ENCODE measurements at regions not wholly inside any gene's neighbourhood (a gene's known extent, or its start where the extent isn't known, plus 50 kb on each side); places are given as distances from the start of the nearest gene placed in this dataset.

DNA sequence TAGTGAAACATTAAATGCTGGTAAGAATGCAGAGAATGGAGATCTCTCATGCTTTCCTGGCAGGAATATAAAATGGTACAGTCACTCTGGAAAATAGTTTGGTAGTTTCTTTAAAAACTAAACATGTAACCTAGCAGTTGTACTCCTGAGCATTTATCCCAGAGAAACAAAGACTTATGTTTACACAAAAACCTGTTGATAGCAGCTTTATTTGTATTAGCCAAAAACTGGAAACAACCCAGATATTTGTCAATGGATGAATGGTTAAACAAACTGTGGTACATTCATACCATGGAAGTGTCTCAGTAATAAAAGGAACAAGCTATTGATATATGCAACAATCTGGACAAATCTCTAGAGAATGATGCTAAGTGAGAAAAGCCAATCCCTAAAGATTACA lies 81.7 kb upstream of the CTAGE1 start:
- no peak overlapping the region for H3K4me3 ChIP-seq
- H3K36me3 ChIP-seq = no peaks in the 10 kb centered on the region
- DNase-seq (ENCODE audit: low spot score) = no peak
- no peak overlapping the region for H3K27ac ChIP-seq
- H3K4me1 ChIP-seq (replicated peaks) = no peaks in the 10 kb centered on the region
- TF ChIP-seq POLR2A (IDR thresholded peaks at IDR 0.05) = no peak
- no peak for TF ChIP-seq CTCF (IDR thresholded peaks at IDR 0.05)
- no peak for TF ChIP-seq POLR2AphosphoS5 (IDR thresholded peaks at IDR 0.05)
- intact Hi-C loops (cut with DNase I) = no loop called here
- H3K9me3 ChIP-seq = no peaks in the 10 kb centered on the region
- H3K27me3 ChIP-seq (replicated peaks; ENCODE audit: insufficient read depth) = no peaks in the 10 kb centered on the region

DNA sequence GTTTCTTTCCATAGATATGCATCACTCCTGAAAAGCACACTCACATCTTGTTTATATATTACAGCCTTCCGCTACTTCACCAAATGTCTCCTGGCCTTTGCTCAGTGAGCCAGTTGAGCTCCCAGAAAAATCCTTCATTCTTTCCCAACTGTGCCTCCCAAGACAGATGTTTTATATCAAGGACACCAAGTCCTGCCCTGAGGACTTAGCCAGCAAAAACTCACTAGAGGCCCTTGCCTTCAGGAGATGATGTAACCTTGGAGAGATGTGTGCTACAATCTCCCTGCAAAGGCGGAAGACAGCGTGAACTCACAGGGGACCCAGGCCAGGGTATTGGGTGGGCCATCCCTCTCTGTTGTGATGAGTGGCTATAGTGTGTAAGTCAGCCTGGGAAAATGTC lies 86.1 kb upstream of the CTAGE1 start:
- no peaks in the 10 kb centered on the region for H3K36me3 ChIP-seq
- no peaks in the 10 kb centered on the region for H3K4me1 ChIP-seq (replicated peaks)
- H3K4me3 ChIP-seq = no peak overlapping the region
- no peak for TF ChIP-seq POLR2AphosphoS5 (IDR thresholded peaks at IDR 0.05)
- no peak for TF ChIP-seq CTCF (IDR thresholded peaks at IDR 0.05)
- no peak for TF ChIP-seq POLR2A (IDR thresholded peaks at IDR 0.05)
- no peaks in the 10 kb centered on the region for H3K27me3 ChIP-seq (replicated peaks; ENCODE audit: insufficient read depth)
- 75% methylated on average over 3 of the region's 3 CpGs for WGBS
- no peak for DNase-seq (ENCODE audit: low spot score)
- intact Hi-C loops (cut with DNase I) = no loop called here
- H3K9me3 ChIP-seq = no peaks in the 10 kb centered on the region
- H3K27ac ChIP-seq = no peak overlapping the region

GRCh38 chr18:22504251-22505030 lies 86.7 kb upstream of the CTAGE1 start:
- H3K4me3 ChIP-seq = no peak overlapping the region
- no peak overlapping the region for H3K27ac ChIP-seq
- no peaks in the 10 kb centered on the region for H3K9me3 ChIP-seq
- intact Hi-C loops (cut with DNase I) = no loop called here
- H3K4me1 ChIP-seq (replicated peaks) = no peaks in the 10 kb centered on the region
- no peak for TF ChIP-seq CTCF (IDR thresholded peaks at IDR 0.05)
- no peak for TF ChIP-seq POLR2A (IDR thresholded peaks at IDR 0.05)
- no peak for TF ChIP-seq POLR2AphosphoS5 (IDR thresholded peaks at IDR 0.05)
- no peaks in the 10 kb centered on the region for H3K27me3 ChIP-seq (replicated peaks; ENCODE audit: insufficient read depth)
- H3K36me3 ChIP-seq = no peaks in the 10 kb centered on the region
- 69% methylated on average over 2 of the region's 2 CpGs for WGBS
- DNase-seq (ENCODE audit: low spot score) = no peak

GRCh38 chr18:22505141-22505591 lies 87.5 kb upstream of the CTAGE1 start:
- no peak overlapping the region for H3K27ac ChIP-seq
- intact Hi-C loops (cut with DNase I) = no loop called here
- no peaks in the 10 kb centered on the region for H3K4me1 ChIP-seq (replicated peaks)
- WGBS = 32% methylated on average over 1 of the region's 1 CpG
- H3K4me3 ChIP-seq = no peak overlapping the region
- no peaks in the 10 kb centered on the region for H3K9me3 ChIP-seq
- H3K36me3 ChIP-seq = no peaks in the 10 kb centered on the region
- TF ChIP-seq POLR2AphosphoS5 (IDR thresholded peaks at IDR 0.05) = no peak
- no peak for TF ChIP-seq CTCF (IDR thresholded peaks at IDR 0.05)
- TF ChIP-seq POLR2A (IDR thresholded peaks at IDR 0.05) = no peak
- no peak for DNase-seq (ENCODE audit: low spot score)
- H3K27me3 ChIP-seq (replicated peaks; ENCODE audit: insufficient read depth) = no peaks in the 10 kb centered on the region

- Histone ChIP-seq H3K9me3 (no peaks in the 10 kb centered on the region), H3K4me3 (no peak overlapping the region), H3K27ac (no peak overlapping the region), H3K4me1 (replicated peaks) (no peaks in the 10 kb centered on the region), H3K27me3 (replicated peaks; ENCODE audit: insufficient read depth) (no peaks in the 10 kb centered on the region), H3K36me3 (no peaks in the 10 kb centered on the region)
- intact Hi-C loops (cut with DNase I) = no loop called here
- 84% methylated on average over 2 of the region's 2 CpGs for WGBS
- no peak for DNase-seq (ENCODE audit: low spot score)
- TF ChIP-seq CTCF (IDR thresholded peaks at IDR 0.05) (no peak), POLR2A (IDR thresholded peaks at IDR 0.05) (no peak), POLR2AphosphoS5 (IDR thresholded peaks at IDR 0.05) (no peak)
Measured at GRCh38 chr18:22507055-22507454, 89.3 kb upstream of the CTAGE1 start.

Measured in prostate gland (tissue), 2 donors.